HFFc6 (cell line): ENCODE measurements at regions not wholly inside any gene's neighbourhood (a gene's known extent, or its start where the extent isn't known, plus 50 kb on each side); places are given as distances from the start of the nearest gene placed in this dataset.

Source experiments
- DNase-seq: peaks from one replicate; pipeline ENCODE4 v3.0.0-alpha.2; 2018
- H3K27ac Mint-ChIP-seq: 2 replicates; pipeline ENCODE4 v1.8.0; 2020; ENCODE audit warnings: mild to moderate bottlenecking, mixed read lengths
- H3K27me3 Mint-ChIP-seq: 2 replicates; pipeline ENCODE4 v1.8.0; 2021; ENCODE audit warnings: mild to moderate bottlenecking, moderate library complexity, mixed read lengths; ENCODE audit not compliant: insufficient read depth
- H3K36me3 Mint-ChIP-seq: 2 replicates; pipeline ENCODE4 v1.8.0; 2021; ENCODE audit warnings: low read depth, mixed read lengths
- H3K4me1 Mint-ChIP-seq: 2 replicates; pipeline ENCODE4 v1.8.0; 2020; ENCODE audit warnings: low read depth, mixed read lengths
- H3K4me3 Mint-ChIP-seq: 2 replicates; pipeline ENCODE4 v1.8.0; 2020; ENCODE audit warnings: mild to moderate bottlenecking, moderate library complexity, mixed read lengths
- H3K9me3 Mint-ChIP-seq: 2 replicates; pipeline ENCODE4 v1.8.0; 2020; ENCODE audit warnings: mild to moderate bottlenecking, mixed read lengths
- TF ChIP-seq, protein P1 (sequence below): fragments of 200-600 bp; sonication (generic); IDR thresholded peaks from 2 replicates; pipeline ENCODE4 v1.5.0; 2021; ENCODE audit warnings: antibody characterized with exemption, mild to moderate bottlenecking

GRCh38 chr15:45941367-45941766 is 306.5 kb downstream of the SQOR start:
- Mint-ChIP-seq H3K27ac (no peak overlapping the region), H3K4me3 (no peak overlapping the region), H3K9me3 (peaks cover 14% of the 10 kb centered on the region), H3K36me3 (peaks cover 6% of the 10 kb centered on the region), H3K27me3 (no peaks in the 10 kb centered on the region; the same call in 1 of the 2 replicates), H3K4me1 (no peaks in the 10 kb centered on the region)
- TF ChIP-seq, protein P1, sequence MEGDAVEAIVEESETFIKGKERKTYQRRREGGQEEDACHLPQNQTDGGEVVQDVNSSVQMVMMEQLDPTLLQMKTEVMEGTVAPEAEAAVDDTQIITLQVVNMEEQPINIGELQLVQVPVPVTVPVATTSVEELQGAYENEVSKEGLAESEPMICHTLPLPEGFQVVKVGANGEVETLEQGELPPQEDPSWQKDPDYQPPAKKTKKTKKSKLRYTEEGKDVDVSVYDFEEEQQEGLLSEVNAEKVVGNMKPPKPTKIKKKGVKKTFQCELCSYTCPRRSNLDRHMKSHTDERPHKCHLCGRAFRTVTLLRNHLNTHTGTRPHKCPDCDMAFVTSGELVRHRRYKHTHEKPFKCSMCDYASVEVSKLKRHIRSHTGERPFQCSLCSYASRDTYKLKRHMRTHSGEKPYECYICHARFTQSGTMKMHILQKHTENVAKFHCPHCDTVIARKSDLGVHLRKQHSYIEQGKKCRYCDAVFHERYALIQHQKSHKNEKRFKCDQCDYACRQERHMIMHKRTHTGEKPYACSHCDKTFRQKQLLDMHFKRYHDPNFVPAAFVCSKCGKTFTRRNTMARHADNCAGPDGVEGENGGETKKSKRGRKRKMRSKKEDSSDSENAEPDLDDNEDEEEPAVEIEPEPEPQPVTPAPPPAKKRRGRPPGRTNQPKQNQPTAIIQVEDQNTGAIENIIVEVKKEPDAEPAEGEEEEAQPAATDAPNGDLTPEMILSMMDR = no peak
- no peak for DNase-seq

- no peak overlapping the region for H3K4me3 Mint-ChIP-seq
- H3K36me3 Mint-ChIP-seq = peaks cover 6% of the 10 kb centered on the region
- H3K27ac Mint-ChIP-seq = no peak overlapping the region
- H3K27me3 Mint-ChIP-seq = no peaks in the 10 kb centered on the region; the same call in 1 of the 2 replicates
- peaks cover 6% of the 10 kb centered on the region for H3K9me3 Mint-ChIP-seq
- no peaks in the 10 kb centered on the region; the same call in 1 of the 2 replicates for H3K4me1 Mint-ChIP-seq
- TF ChIP-seq, protein P1 = no peak
- DNase-seq = peak; percentile 12
Measured at GRCh38 chr15:45943240-45943639, 308.4 kb downstream of the SQOR start.

GRCh38 chr15:45946111-45946510 is 311.3 kb downstream of the SQOR start:
- no peak for DNase-seq
- Mint-ChIP-seq H3K4me1 (no peaks in the 10 kb centered on the region; the same call in 1 of the 2 replicates), H3K27me3 (no peaks in the 10 kb centered on the region; the same call in 1 of the 2 replicates), H3K36me3 (peaks cover 6% of the 10 kb centered on the region), H3K27ac (no peak overlapping the region), H3K4me3 (no peak overlapping the region), H3K9me3 (peaks cover 16% of the 10 kb centered on the region)
- TF ChIP-seq, protein P1 = no peak

GRCh38 chr15:45948181-45948621 is 313.4 kb downstream of the SQOR start:
- H3K27me3 Mint-ChIP-seq = no peaks in the 10 kb centered on the region; the same call in 1 of the 2 replicates
- H3K4me1 Mint-ChIP-seq = no peaks in the 10 kb centered on the region; the same call in 1 of the 2 replicates
- peaks cover 16% of the 10 kb centered on the region for H3K9me3 Mint-ChIP-seq
- H3K36me3 Mint-ChIP-seq = peaks cover 6% of the 10 kb centered on the region
- TF ChIP-seq, protein P1 = no peak
- no peak overlapping the region for H3K4me3 Mint-ChIP-seq
- DNase-seq = no peak
- no peak overlapping the region for H3K27ac Mint-ChIP-seq

DNA sequence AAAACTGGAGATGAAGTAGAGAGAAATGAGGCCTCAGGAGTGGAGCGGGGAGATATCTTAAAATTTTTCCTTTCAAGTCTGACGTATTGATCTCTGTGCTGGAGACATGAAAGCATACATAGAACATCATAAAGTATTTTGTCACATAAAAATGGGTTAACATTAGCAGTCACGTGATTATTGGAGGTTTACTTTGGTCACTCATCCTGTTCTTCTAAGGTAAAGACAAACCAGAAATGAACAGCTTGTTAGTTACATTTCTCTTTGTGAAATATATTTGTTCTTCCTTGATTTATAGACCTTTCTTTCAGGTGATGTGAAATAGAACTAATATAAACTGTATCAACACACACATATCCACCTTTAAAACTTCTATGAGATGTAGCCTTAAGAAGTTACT is 324.1 kb downstream of the SQOR start:
- Mint-ChIP-seq H3K9me3 (peaks cover 48% of the 10 kb centered on the region), H3K27ac (no peak overlapping the region), H3K4me1 (no peaks in the 10 kb centered on the region), H3K27me3 (peaks cover 3% of the 10 kb centered on the region; the same call in 1 of the 2 replicates), H3K36me3 (0 out of 2 replicates have a peak, but pooled peaks cover 4% of the 10 kb centered on the region), H3K4me3 (no peak overlapping the region)
- no peak for DNase-seq
- TF ChIP-seq, protein P1 = no peak
